ENCODE measurements at regions not wholly inside any gene's neighbourhood (a gene's known extent, or its start where the extent isn't known, plus 50 kb on each side); places are given as distances from the start of the nearest gene placed in this dataset.
"Not testable (repeated sequence)": the region's sequence is repeated elsewhere in the genome, so short reads cannot be mapped to it uniquely, and the experiment has no call there.

DNA sequence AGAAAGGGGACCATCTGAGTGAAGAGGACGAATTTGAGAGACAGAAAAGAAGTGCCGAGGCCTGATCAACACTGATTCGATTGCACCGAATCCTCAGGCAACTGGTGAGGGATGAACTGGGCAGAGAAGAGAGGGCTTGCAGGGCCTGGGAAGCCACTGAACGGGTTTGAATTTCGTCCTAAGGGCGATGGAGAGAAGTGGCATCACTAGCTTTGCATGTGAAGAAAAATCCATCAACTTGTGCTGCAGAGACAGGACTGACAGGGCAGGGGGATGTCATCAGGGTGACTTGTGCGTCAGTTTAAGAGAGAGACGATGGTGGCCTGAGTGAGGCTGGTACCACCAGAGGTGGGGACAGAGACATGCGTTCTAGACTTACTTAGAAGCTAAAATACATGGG lies 73.7 kb upstream of the SLC22A23 start:
- TF ChIP-seq POLR2A (IDR thresholded peaks at IDR 0.05; ENCODE audit: extremely low read depth, insufficient read length) (no peak), MAX (IDR thresholded peaks at IDR 0.05; ENCODE audit: low read depth, low read length) (no peak), CTCF (IDR thresholded peaks at IDR 0.05; ENCODE audit: low read depth, low read length) (no peak), MYC (IDR thresholded peaks at IDR 0.05; ENCODE audit: low read depth, low read length) (no peak)
- no peak overlapping the region for H3K4me3 ChIP-seq (ENCODE audit: low read depth, low read length)

GRCh38 chr6:3529721-3530120 lies 72.9 kb upstream of the SLC22A23 start:
- no peak for DNase-seq (ENCODE audit: low read depth)
- TF ChIP-seq MYC (IDR thresholded peaks at IDR 0.05; ENCODE audit: low read depth, low read length) = no peak
- TF ChIP-seq MAX (IDR thresholded peaks at IDR 0.05; ENCODE audit: low read depth, low read length) = no peak
- TF ChIP-seq CTCF (IDR thresholded peaks at IDR 0.05; ENCODE audit: low read depth, low read length) = no peak
- no peak for TF ChIP-seq POLR2A (IDR thresholded peaks at IDR 0.05; ENCODE audit: extremely low read depth, insufficient read length)
- no peak overlapping the region for H3K4me3 ChIP-seq (ENCODE audit: low read depth, low read length)

More for the DNA sequence above, 73.7 kb upstream of the SLC22A23 start:
- no peak for DNase-seq (ENCODE audit: low read depth)

- no peak for DNase-seq (ENCODE audit: low read depth)
- TF ChIP-seq POLR2A (IDR thresholded peaks at IDR 0.05; ENCODE audit: extremely low read depth, insufficient read length) (no peak), MAX (IDR thresholded peaks at IDR 0.05; ENCODE audit: low read depth, low read length) (no peak), MYC (IDR thresholded peaks at IDR 0.05; ENCODE audit: low read depth, low read length) (no peak), CTCF (IDR thresholded peaks at IDR 0.05; ENCODE audit: low read depth, low read length) (no peak)
- H3K4me3 ChIP-seq (ENCODE audit: low read depth, low read length) = no peak overlapping the region
Measured at GRCh38 chr6:3529232-3529631, 72.4 kb upstream of the SLC22A23 start.

DNA sequence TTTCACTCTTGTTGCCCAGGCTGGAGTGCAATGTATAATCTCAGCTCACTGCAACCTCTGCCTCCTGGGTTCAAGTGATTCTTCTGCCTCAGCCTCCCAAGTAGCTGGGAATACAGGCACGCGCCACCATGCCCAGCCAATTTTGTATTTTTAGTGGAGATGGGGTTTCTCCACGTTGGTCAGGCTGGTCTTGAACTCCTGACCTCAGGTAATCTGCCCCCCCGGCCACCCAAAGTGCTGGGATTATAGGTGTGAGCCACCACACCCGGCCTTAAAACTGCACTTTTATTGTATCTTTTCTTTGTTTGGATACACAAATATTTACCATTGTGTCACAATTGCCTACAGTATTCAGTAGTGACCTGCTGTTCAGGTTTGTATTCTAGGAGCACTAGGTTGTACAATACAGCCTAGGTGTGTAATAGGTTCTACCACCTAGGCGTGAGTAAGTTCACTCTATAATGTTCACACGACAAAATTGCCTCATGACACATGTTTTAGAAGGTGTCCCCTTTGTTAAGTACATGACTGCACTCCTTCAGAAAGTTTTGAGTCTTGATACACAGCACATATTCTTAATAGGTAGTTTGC lies 71.3 kb upstream of the SLC22A23 start:
- H3K4me3 ChIP-seq (ENCODE audit: low read depth, low read length); DNase-seq (ENCODE audit: low read depth): not testable (repeated sequence)

- no peak for TF ChIP-seq MAX (IDR thresholded peaks at IDR 0.05; ENCODE audit: low read depth, low read length)
- no peak for TF ChIP-seq MYC (IDR thresholded peaks at IDR 0.05; ENCODE audit: low read depth, low read length)
- TF ChIP-seq POLR2A (IDR thresholded peaks at IDR 0.05; ENCODE audit: extremely low read depth, insufficient read length) = no peak
- no peak for TF ChIP-seq CTCF (IDR thresholded peaks at IDR 0.05; ENCODE audit: low read depth, low read length)
- H3K4me3 ChIP-seq (ENCODE audit: low read depth, low read length) = no peak overlapping the region
- no peak for DNase-seq (ENCODE audit: low read depth)
Measured at GRCh38 chr6:3527651-3527977, 70.8 kb upstream of the SLC22A23 start.

DNA sequence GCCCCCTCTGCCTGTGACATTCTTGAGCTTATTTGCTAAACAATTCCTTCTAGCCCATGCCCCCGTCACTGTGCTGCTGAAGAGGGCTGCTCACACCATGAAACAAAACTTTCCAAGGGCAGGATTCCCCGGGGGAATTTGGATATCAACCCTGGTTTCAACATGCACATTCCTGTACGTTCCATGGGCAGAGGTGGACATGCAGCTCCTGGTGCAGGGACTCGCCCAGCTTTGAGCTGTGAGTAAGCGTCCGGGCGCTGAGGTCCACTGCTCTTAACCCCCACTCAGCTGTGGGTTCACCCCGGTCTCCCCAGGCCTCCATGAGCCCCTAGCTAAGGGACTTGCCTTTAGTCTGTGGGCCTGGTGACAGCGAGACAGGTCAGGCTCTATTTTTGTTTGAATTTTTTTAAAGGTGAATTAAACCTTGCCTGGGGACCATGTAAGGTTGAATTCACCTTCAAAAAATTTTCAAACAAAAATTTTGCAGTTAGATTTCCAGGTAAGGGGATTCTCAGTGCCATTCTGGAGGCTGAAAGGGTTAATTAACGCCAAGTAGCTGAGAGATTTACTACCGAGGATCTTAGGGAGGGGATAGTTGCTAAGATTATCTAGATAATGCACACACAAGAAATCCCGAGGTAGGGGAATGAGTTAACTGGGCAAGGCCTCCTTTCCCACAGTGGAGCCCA lies 70.3 kb upstream of the SLC22A23 start:
- TF ChIP-seq MAX (IDR thresholded peaks at IDR 0.05; ENCODE audit: low read depth, low read length) = no peak
- TF ChIP-seq CTCF (IDR thresholded peaks at IDR 0.05; ENCODE audit: low read depth, low read length) = no peak
- TF ChIP-seq POLR2A (IDR thresholded peaks at IDR 0.05; ENCODE audit: extremely low read depth, insufficient read length) = no peak
- no peak for TF ChIP-seq MYC (IDR thresholded peaks at IDR 0.05; ENCODE audit: low read depth, low read length)
- no peak overlapping the region for H3K4me3 ChIP-seq (ENCODE audit: low read depth, low read length)
- DNase-seq (ENCODE audit: low read depth) = no peak

Measured in NB4 (cell line).